ENCODE measurements at regions not wholly inside any gene's neighbourhood (a gene's known extent, or its start where the extent isn't known, plus 50 kb on each side); places are given as distances from the start of the nearest gene placed in this dataset.

GRCh38 chr17:13293421-13293820 is 275.6 kb upstream of the ELAC2 start:
- Histone ChIP-seq H3K4me1 (ENCODE audit: insufficient read depth, low read length, poor library complexity, severe bottlenecking) (no peaks in the 10 kb centered on the region), H3K27ac (ENCODE audit: low read depth, low read length, poor library complexity, severe bottlenecking) (no peak overlapping the region), H3K27me3 (replicated peaks; ENCODE audit: insufficient read depth, low read depth, low read length, poor library complexity) (no peaks in the 10 kb centered on the region), H3K9me3 (ENCODE audit: low read depth, low read length, poor library complexity, severe bottlenecking) (peaks cover 6% of the 10 kb centered on the region), H3K36me3 (ENCODE audit: insufficient read depth, low read length, poor library complexity, severe bottlenecking) (no peaks in the 10 kb centered on the region), H3K4me3 (ENCODE audit: low read depth, low read length, poor library complexity, severe bottlenecking) (no peak overlapping the region)
- CTCF ChIA-PET, result no interaction called here
- no TSS peak for BruUV-seq (replicated peaks)
- intact Hi-C loops (cut with micrococcal nuclease; ENCODE audit: unreplicated experiment), result no loop called here
- DNase-seq (ENCODE audit: low spot score), result no peak
- POLR2A ChIA-PET (ENCODE audit: low non-redundant PET), result no interaction called here
- TF ChIP-seq CTCF (conservative IDR thresholded peaks at IDR 0.05; ENCODE audit: low read depth, low read length) (no peak), EZH2 (IDR thresholded peaks at IDR 0.05; ENCODE audit: borderline replicate concordance, low read depth, low read length, poor library complexity, severe bottlenecking) (no peak)

DNA sequence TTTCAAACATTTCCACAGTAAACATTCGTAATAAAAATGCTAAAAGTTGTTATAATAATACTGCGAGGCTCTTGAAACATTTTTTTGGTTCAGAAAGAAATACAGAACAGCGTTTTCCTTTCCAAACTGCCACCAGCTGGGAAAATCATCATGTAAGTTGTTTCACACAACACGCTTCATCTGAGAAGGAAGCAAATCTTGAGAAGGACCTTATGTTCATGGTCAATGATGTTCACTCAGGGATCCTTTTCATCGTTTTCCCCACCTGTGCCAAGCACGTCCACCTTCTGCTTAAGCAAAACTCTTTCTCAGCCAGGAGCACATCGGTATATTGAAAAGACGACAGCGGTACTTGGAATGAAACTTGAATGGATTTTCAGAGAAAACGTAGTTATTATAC is 274.5 kb upstream of the ELAC2 start:
- Histone ChIP-seq H3K27me3 (replicated peaks; ENCODE audit: insufficient read depth, low read depth, low read length, poor library complexity) (no peaks in the 10 kb centered on the region), H3K4me3 (ENCODE audit: low read depth, low read length, poor library complexity, severe bottlenecking) (no peak overlapping the region), H3K27ac (ENCODE audit: low read depth, low read length, poor library complexity, severe bottlenecking) (no peak overlapping the region), H3K9me3 (ENCODE audit: low read depth, low read length, poor library complexity, severe bottlenecking) (peaks cover 6% of the 10 kb centered on the region), H3K36me3 (ENCODE audit: insufficient read depth, low read length, poor library complexity, severe bottlenecking) (no peaks in the 10 kb centered on the region), H3K4me1 (ENCODE audit: insufficient read depth, low read length, poor library complexity, severe bottlenecking) (no peaks in the 10 kb centered on the region)
- TF ChIP-seq CTCF (conservative IDR thresholded peaks at IDR 0.05; ENCODE audit: low read depth, low read length) (no peak), EZH2 (IDR thresholded peaks at IDR 0.05; ENCODE audit: borderline replicate concordance, low read depth, low read length, poor library complexity, severe bottlenecking) (no peak)
- ChIA-PET POLR2A (ENCODE audit: low non-redundant PET) (no interaction called here), CTCF (no interaction called here)
- intact Hi-C loops (cut with micrococcal nuclease; ENCODE audit: unreplicated experiment), result no loop called here
- no TSS peak for BruUV-seq (replicated peaks)
- DNase-seq (ENCODE audit: low spot score), result no peak

GRCh38 chr17:13288248-13288647 is 270.4 kb upstream of the ELAC2 start:
- H3K27me3 ChIP-seq (replicated peaks; ENCODE audit: insufficient read depth, low read depth, low read length, poor library complexity), result no peaks in the 10 kb centered on the region
- TF ChIP-seq EZH2 (IDR thresholded peaks at IDR 0.05; ENCODE audit: borderline replicate concordance, low read depth, low read length, poor library complexity, severe bottlenecking), result no peak
- TF ChIP-seq CTCF (conservative IDR thresholded peaks at IDR 0.05; ENCODE audit: low read depth, low read length), result no peak
- DNase-seq (ENCODE audit: low spot score), result no peak
- no peak overlapping the region for H3K4me3 ChIP-seq (ENCODE audit: low read depth, low read length, poor library complexity, severe bottlenecking)
- intact Hi-C loops (cut with micrococcal nuclease; ENCODE audit: unreplicated experiment), result no loop called here
- no peak overlapping the region for H3K27ac ChIP-seq (ENCODE audit: low read depth, low read length, poor library complexity, severe bottlenecking)
- no TSS peak for BruUV-seq (replicated peaks)
- peaks cover 16% of the 10 kb centered on the region for H3K9me3 ChIP-seq (ENCODE audit: low read depth, low read length, poor library complexity, severe bottlenecking)
- no peaks in the 10 kb centered on the region for H3K4me1 ChIP-seq (ENCODE audit: insufficient read depth, low read length, poor library complexity, severe bottlenecking)
- ChIA-PET POLR2A (ENCODE audit: low non-redundant PET) (no interaction called here), CTCF (no interaction called here)
- no peaks in the 10 kb centered on the region for H3K36me3 ChIP-seq (ENCODE audit: insufficient read depth, low read length, poor library complexity, severe bottlenecking)

Measured in A673 (cell line).